ENCODE measurements at regions not wholly inside any gene's neighbourhood (a gene's known extent, or its start where the extent isn't known, plus 50 kb on each side); places are given as distances from the start of the nearest gene placed in this dataset.

DNA sequence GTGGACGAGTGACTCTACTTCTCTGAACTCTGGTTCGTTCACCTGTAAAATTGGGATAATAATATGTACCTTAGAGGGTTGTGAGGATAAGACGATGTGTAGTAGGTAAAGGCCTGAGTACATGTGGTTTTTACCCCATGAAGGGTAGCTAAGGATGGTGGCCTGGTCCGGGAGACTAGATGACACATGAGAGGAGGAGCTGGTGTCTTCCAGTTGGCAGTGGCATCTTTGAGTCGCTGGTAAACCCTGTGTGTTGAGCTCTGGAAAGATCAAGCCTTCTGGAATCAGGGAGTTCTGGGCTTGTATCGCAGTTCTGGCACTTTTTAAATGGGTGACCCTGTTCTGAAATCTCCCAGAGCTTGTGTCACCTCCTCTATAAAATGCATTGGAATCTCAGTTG is 166.4 kb upstream of the ZNF618 start:
- no peak overlapping the region for H3K9ac ChIP-seq
- ChIA-PET POLR2A (no interaction called here), CTCF (interaction anchor here (0.8 kb wide), 1 partner anchor 27 kb away, joined by 3 read pairs; no protein-coding TSS in a partner anchor)

DNA sequence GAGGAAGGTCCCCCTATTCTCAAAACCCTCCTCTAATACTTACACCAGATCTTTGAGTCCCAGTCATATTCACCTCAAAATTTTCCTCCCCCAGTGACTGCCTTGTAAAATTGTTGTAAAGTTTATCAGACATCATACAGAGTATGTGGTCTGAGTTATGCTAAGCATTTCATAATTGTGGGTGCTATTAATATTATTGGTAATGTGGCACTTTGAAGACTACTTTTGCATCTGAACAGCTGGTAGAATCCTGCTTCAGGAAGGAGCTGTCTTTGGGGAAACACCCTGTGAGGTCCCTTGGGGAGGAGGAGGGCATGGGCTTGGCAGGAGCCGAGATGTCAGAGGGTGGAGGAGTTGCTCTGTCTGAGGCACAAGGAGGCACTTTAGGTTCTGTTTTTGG is 164.9 kb upstream of the ZNF618 start:
- H3K9me2 ChIP-seq: no peaks in the 10 kb centered on the region
- no peaks in the 10 kb centered on the region for H3K79me2 ChIP-seq (ENCODE audit: insufficient read depth)
- no peak for DNase-seq
- H3F3A ChIP-seq (replicated peaks; ENCODE audit: insufficient read depth): no peaks in the 10 kb centered on the region
- no peak overlapping the region for H3K9ac ChIP-seq
- H3K4me2 ChIP-seq: no peak overlapping the region
- H3K4me1 ChIP-seq (ENCODE audit: control insufficient read depth in 1 of 2, insufficient read depth in 2 of 2, low read depth in 1 of 2, low read length in 1 of 2): no peaks in the 10 kb centered on the region
- no peaks in the 10 kb centered on the region; the same call in 1 of the 2 replicates for H3K27me3 ChIP-seq (ENCODE audit: insufficient read depth)
- WGBS (ENCODE audit: low lambda C conversion rate): 60% methylated on average over 1 of the region's 1 CpG
- H3K27ac ChIP-seq (ENCODE audit: low read depth in 2 of 2, low read length in 1 of 2): no peak overlapping the region
- no peaks in the 10 kb centered on the region for H4K20me1 ChIP-seq (ENCODE audit: insufficient read depth)
- TF ChIP-seq SMC3 (IDR thresholded peaks at IDR 0.05; ENCODE audit: low read depth, low read length): no peak
- TF ChIP-seq GABPA (IDR thresholded peaks at IDR 0.05; ENCODE audit: low read depth): no peak
- TF ChIP-seq MXI1 (IDR thresholded peaks at IDR 0.05; ENCODE audit: low read depth, low read length): no peak
- TF ChIP-seq, protein P1, sequence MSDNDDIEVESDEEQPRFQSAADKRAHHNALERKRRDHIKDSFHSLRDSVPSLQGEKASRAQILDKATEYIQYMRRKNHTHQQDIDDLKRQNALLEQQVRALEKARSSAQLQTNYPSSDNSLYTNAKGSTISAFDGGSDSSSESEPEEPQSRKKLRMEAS (IDR thresholded peaks at IDR 0.05; ENCODE audit: low read depth): no peak
- TF ChIP-seq ELF1 (IDR thresholded peaks at IDR 0.05): no peak
- TF ChIP-seq, protein P2, sequence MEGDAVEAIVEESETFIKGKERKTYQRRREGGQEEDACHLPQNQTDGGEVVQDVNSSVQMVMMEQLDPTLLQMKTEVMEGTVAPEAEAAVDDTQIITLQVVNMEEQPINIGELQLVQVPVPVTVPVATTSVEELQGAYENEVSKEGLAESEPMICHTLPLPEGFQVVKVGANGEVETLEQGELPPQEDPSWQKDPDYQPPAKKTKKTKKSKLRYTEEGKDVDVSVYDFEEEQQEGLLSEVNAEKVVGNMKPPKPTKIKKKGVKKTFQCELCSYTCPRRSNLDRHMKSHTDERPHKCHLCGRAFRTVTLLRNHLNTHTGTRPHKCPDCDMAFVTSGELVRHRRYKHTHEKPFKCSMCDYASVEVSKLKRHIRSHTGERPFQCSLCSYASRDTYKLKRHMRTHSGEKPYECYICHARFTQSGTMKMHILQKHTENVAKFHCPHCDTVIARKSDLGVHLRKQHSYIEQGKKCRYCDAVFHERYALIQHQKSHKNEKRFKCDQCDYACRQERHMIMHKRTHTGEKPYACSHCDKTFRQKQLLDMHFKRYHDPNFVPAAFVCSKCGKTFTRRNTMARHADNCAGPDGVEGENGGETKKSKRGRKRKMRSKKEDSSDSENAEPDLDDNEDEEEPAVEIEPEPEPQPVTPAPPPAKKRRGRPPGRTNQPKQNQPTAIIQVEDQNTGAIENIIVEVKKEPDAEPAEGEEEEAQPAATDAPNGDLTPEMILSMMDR (IDR thresholded peaks at IDR 0.05): no peak
- no peak for TF ChIP-seq NFIC (IDR thresholded peaks at IDR 0.05; ENCODE audit: borderline replicate concordance)
- TF ChIP-seq EP300 (IDR thresholded peaks at IDR 0.05; ENCODE audit: borderline replicate concordance in 1 of 2, low read depth in 1 of 2, low read length in 1 of 2): no peak
- TF ChIP-seq, protein P3, sequence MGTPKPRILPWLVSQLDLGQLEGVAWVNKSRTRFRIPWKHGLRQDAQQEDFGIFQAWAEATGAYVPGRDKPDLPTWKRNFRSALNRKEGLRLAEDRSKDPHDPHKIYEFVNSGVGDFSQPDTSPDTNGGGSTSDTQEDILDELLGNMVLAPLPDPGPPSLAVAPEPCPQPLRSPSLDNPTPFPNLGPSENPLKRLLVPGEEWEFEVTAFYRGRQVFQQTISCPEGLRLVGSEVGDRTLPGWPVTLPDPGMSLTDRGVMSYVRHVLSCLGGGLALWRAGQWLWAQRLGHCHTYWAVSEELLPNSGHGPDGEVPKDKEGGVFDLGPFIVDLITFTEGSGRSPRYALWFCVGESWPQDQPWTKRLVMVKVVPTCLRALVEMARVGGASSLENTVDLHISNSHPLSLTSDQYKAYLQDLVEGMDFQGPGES (IDR thresholded peaks at IDR 0.05; ENCODE audit: low read depth, low read length): no peak
- no peak for TF ChIP-seq RFX5 (IDR thresholded peaks at IDR 0.05; ENCODE audit: low read length)
- no peak for TF ChIP-seq GATA2 (CRISPR knock-in tag; IDR thresholded peaks at IDR 0.05)
- TF ChIP-seq, protein P4, sequence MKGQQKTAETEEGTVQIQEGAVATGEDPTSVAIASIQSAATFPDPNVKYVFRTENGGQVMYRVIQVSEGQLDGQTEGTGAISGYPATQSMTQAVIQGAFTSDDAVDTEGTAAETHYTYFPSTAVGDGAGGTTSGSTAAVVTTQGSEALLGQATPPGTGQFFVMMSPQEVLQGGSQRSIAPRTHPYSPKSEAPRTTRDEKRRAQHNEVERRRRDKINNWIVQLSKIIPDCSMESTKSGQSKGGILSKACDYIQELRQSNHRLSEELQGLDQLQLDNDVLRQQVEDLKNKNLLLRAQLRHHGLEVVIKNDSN (IDR thresholded peaks at IDR 0.05; ENCODE audit: borderline replicate concordance, low read depth): no peak
- TF ChIP-seq, protein P5, sequence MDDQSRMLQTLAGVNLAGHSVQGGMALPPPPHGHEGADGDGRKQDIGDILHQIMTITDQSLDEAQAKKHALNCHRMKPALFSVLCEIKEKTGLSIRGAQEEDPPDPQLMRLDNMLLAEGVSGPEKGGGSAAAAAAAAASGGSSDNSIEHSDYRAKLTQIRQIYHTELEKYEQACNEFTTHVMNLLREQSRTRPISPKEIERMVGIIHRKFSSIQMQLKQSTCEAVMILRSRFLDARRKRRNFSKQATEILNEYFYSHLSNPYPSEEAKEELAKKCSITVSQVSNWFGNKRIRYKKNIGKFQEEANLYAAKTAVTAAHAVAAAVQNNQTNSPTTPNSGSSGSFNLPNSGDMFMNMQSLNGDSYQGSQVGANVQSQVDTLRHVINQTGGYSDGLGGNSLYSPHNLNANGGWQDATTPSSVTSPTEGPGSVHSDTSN (IDR thresholded peaks at IDR 0.05): no peak
- TF ChIP-seq POLR2AphosphoS5 (IDR thresholded peaks at IDR 0.05; ENCODE audit: low read depth, low read length): no peak
- no peak for TF ChIP-seq TEAD4 (IDR thresholded peaks at IDR 0.05; ENCODE audit: borderline replicate concordance, insufficient read depth)
- no peaks in the 10 kb centered on the region for H3K36me3 ChIP-seq (replicated peaks in 1 of 2; ENCODE audit: control insufficient read depth in 1 of 2, insufficient read depth in 2 of 2, low read length in 1 of 2)
- no peak overlapping the region for H2AFZ ChIP-seq (ENCODE audit: low read depth)
- no peak overlapping the region for H3K4me3 ChIP-seq (ENCODE audit: low read depth in 2 of 2, low read length in 1 of 2)
- CTCF ChIA-PET: interaction anchor here (1.1 kb wide), 1 partner anchor 322 kb away, joined by 3 read pairs; no protein-coding TSS in a partner anchor
- no peaks in the 10 kb centered on the region for H3K9me3 ChIP-seq
- POLR2A ChIA-PET: no interaction called here

More for the DNA sequence above, 166.4 kb upstream of the ZNF618 start:
- Histone ChIP-seq H3K4me3 (ENCODE audit: low read depth in 2 of 2, low read length in 1 of 2) (no peak overlapping the region), H3K79me2 (ENCODE audit: insufficient read depth) (no peaks in the 10 kb centered on the region), H3K27me3 (ENCODE audit: insufficient read depth) (no peaks in the 10 kb centered on the region; the same call in 1 of the 2 replicates), H3K9me3 (no peaks in the 10 kb centered on the region), H4K20me1 (ENCODE audit: insufficient read depth) (no peaks in the 10 kb centered on the region), H3F3A (replicated peaks; ENCODE audit: insufficient read depth) (no peaks in the 10 kb centered on the region), H3K36me3 (replicated peaks in 1 of 2; ENCODE audit: control insufficient read depth in 1 of 2, insufficient read depth in 2 of 2, low read length in 1 of 2) (no peaks in the 10 kb centered on the region), H3K4me2 (no peak overlapping the region), H3K27ac (ENCODE audit: low read depth in 2 of 2, low read length in 1 of 2) (no peak overlapping the region), H2AFZ (ENCODE audit: low read depth) (no peak overlapping the region), H3K4me1 (ENCODE audit: control insufficient read depth in 1 of 2, insufficient read depth in 2 of 2, low read depth in 1 of 2, low read length in 1 of 2) (no peaks in the 10 kb centered on the region), H3K9me2 (no peaks in the 10 kb centered on the region)
- no peak for DNase-seq
- WGBS (ENCODE audit: low lambda C conversion rate): 58% methylated on average over 6 of the region's 6 CpGs
- TF ChIP-seq MXI1 (IDR thresholded peaks at IDR 0.05; ENCODE audit: low read depth, low read length) (no peak), EP300 (IDR thresholded peaks at IDR 0.05; ENCODE audit: borderline replicate concordance in 1 of 2, low read depth in 1 of 2, low read length in 1 of 2) (no peak), JUND (IDR thresholded peaks at IDR 0.05) (no peak)
- TF ChIP-seq, protein P5 (IDR thresholded peaks at IDR 0.05): no peak
- TF ChIP-seq, protein P3 (IDR thresholded peaks at IDR 0.05; ENCODE audit: low read depth, low read length): no peak
